PFSK-1 (cell line): ENCODE measurements at regions not wholly inside any gene's neighbourhood (a gene's known extent, or its start where the extent isn't known, plus 50 kb on each side); places are given as distances from the start of the nearest gene placed in this dataset.

Source experiments
- FOXP2 ChIP-seq: optimal IDR thresholded peaks from 2 replicates; pipeline ENCODE3; 2011; ENCODE audit warnings: borderline replicate concordance, control low read depth, inconsistent platforms; ENCODE audit not compliant: insufficient read depth; ENCODE audit errors: extremely low read length, extremely low read depth
- POLR2AphosphoS5 ChIP-seq: IDR thresholded peaks from 2 replicates; pipeline ENCODE4 v1.6.1; 2012; ENCODE audit warnings: low read depth, mild to moderate bottlenecking, control low read depth, low read length, moderate library complexity
- REST ChIP-seq, 2 experiments: IDR thresholded peaks; 2 replicates each; pipeline versions ENCODE4 v1.6.1 to v1.8.0; 2011 to 2012; ENCODE audit warnings: low read depth in 2 of 2, low read length in 2 of 2, control low read depth in 1 of 2, inconsistent platforms in 1 of 2, mild to moderate bottlenecking in 1 of 2, moderate library complexity in 1 of 2; ENCODE audit not compliant: insufficient read depth in 1 of 2
- SIN3A ChIP-seq: IDR thresholded peaks from 2 replicates; pipeline ENCODE4 v1.6.1; 2012; ENCODE audit warnings: mild to moderate bottlenecking, low read length, moderate library complexity, borderline replicate concordance; ENCODE audit not compliant: insufficient read depth
- TAF1 ChIP-seq: IDR thresholded peaks from 2 replicates; pipeline ENCODE4 v1.6.1; 2012; ENCODE audit warnings: low read length, control low read depth, borderline replicate concordance; ENCODE audit not compliant: insufficient read depth

GRCh38 chr11:28938091-28938490 is 829.9 kb downstream of the METTL15 start:
- TF ChIP-seq TAF1 (no peak), FOXP2 (no peak), REST (IDR thresholded peaks at IDR 0.05; ENCODE audit: insufficient read depth in 1 of 2, low read depth in 2 of 2, low read length in 2 of 2) (no peak), SIN3A (no peak), POLR2AphosphoS5 (no peak)

GRCh38 chr11:28932940-28933339 is 824.8 kb downstream of the METTL15 start:
- TF ChIP-seq FOXP2 (no peak), SIN3A (no peak), POLR2AphosphoS5 (no peak), TAF1 (no peak), REST (IDR thresholded peaks at IDR 0.05; ENCODE audit: insufficient read depth in 1 of 2, low read depth in 2 of 2, low read length in 2 of 2) (no peak)

- no peak for TF ChIP-seq TAF1
These were observed 815.8 kb downstream of the METTL15 start for GRCh38 chr11:28924004-28924403.

- TF ChIP-seq POLR2AphosphoS5 (no peak), FOXP2 (no peak), SIN3A (no peak), TAF1 (no peak), REST (IDR thresholded peaks at IDR 0.05; ENCODE audit: insufficient read depth in 1 of 2, low read depth in 2 of 2, low read length in 2 of 2) (no peak)
These were observed 814.3 kb downstream of the METTL15 start for GRCh38 chr11:28922386-28922981.

- TF ChIP-seq POLR2AphosphoS5 (no peak), TAF1 (no peak), FOXP2 (no peak), SIN3A (no peak), REST (IDR thresholded peaks at IDR 0.05; ENCODE audit: insufficient read depth in 1 of 2, low read depth in 2 of 2, low read length in 2 of 2) (no peak)
These were observed 811.0 kb downstream of the METTL15 start for GRCh38 chr11:28919194-28919593.
